ENCODE measurements at regions not wholly inside any gene's neighbourhood (a gene's known extent, or its start where the extent isn't known, plus 50 kb on each side); places are given as distances from the start of the nearest gene placed in this dataset.

- DNase-seq (ENCODE audit: low read depth), result peak; percentile 88
- TF ChIP-seq CTCF (IDR thresholded peaks at IDR 0.05; ENCODE audit: control insufficient read depth, insufficient read depth, low read depth, low read length, missing control alignments), result no peak
- no peak overlapping the region; the same call in none of the 2 replicates for H3K4me3 ChIP-seq (ENCODE audit: control insufficient read depth, low read depth, low read length)
Measured at GRCh38 chr1:98210064-98210463, 289.2 kb upstream of the DPYD start.

GRCh38 chr1:98205291-98206017 lies 284.6 kb upstream of the DPYD start:
- H3K4me3 ChIP-seq (ENCODE audit: control insufficient read depth, low read depth, low read length), result no peak overlapping the region
- no peak for TF ChIP-seq CTCF (IDR thresholded peaks at IDR 0.05; ENCODE audit: control insufficient read depth, insufficient read depth, low read depth, low read length, missing control alignments)
- DNase-seq (ENCODE audit: low read depth), result no peak

- TF ChIP-seq CTCF (IDR thresholded peaks at IDR 0.05; ENCODE audit: control insufficient read depth, insufficient read depth, low read depth, low read length, missing control alignments), result no peak
- H3K4me3 ChIP-seq (ENCODE audit: control insufficient read depth, low read depth, low read length), result no peak overlapping the region
- no peak for DNase-seq (ENCODE audit: low read depth)
Measured at GRCh38 chr1:98203466-98203865, 282.6 kb upstream of the DPYD start.

GRCh38 chr1:98201666-98202081 lies 280.8 kb upstream of the DPYD start:
- DNase-seq (ENCODE audit: low read depth), result peak; percentile 63
- H3K4me3 ChIP-seq (ENCODE audit: control insufficient read depth, low read depth, low read length), result no peak overlapping the region
- TF ChIP-seq CTCF (IDR thresholded peaks at IDR 0.05; ENCODE audit: control insufficient read depth, insufficient read depth, low read depth, low read length, missing control alignments), result no peak

- DNase-seq (ENCODE audit: low read depth), result no peak
- no peak overlapping the region for H3K4me3 ChIP-seq (ENCODE audit: control insufficient read depth, low read depth, low read length)
- TF ChIP-seq CTCF (IDR thresholded peaks at IDR 0.05; ENCODE audit: control insufficient read depth, insufficient read depth, low read depth, low read length, missing control alignments), result no peak
Measured at GRCh38 chr1:98197356-98197755, 276.5 kb upstream of the DPYD start.

- no peak for DNase-seq (ENCODE audit: low read depth)
- no peak for TF ChIP-seq CTCF (IDR thresholded peaks at IDR 0.05; ENCODE audit: control insufficient read depth, insufficient read depth, low read depth, low read length, missing control alignments)
- no peak overlapping the region for H3K4me3 ChIP-seq (ENCODE audit: control insufficient read depth, low read depth, low read length)
Measured at GRCh38 chr1:98196012-98196411, 275.2 kb upstream of the DPYD start.
